ENCODE measurements at regions not wholly inside any gene's neighbourhood (a gene's known extent, or its start where the extent isn't known, plus 50 kb on each side); places are given as distances from the start of the nearest gene placed in this dataset.

- peaks cover 0 to 10% (median 0%) of the 10 kb centered on the region in 12 donors for H3K9me3 ChIP-seq
- H3K4me1 ChIP-seq: no peaks in the 10 kb centered on the region
- ATAC-seq: no peak
- 76 to 86% (median 81%) methylated on average over 4 of the region's 4 CpGs for WGBS, 4 donors
- no peaks in the 10 kb centered on the region for H3K27me3 ChIP-seq
- TF ChIP-seq CTCF (IDR thresholded peaks at IDR 0.05) (no peak), POLR2A (IDR thresholded peaks at IDR 0.05) (no peak)
- no peak for DNase-seq
- intact Hi-C loops (cut with DNase I): no loop called here
- H3K4me3 ChIP-seq: no peak overlapping the region
- no peaks in the 10 kb centered on the region for H3K36me3 ChIP-seq
- H3K27ac ChIP-seq: no peak overlapping the region
These were observed 248.0 kb downstream of the TMEM114 start for GRCh38 chr16:8342276-8342675.

- no peak overlapping the region for H3K4me3 ChIP-seq
- WGBS, 4 donors: 78 to 85% (median 81%) methylated on average over 5 of the region's 5 CpGs
- peaks cover 0 to 12% (median 0%) of the 10 kb centered on the region in 12 donors for H3K9me3 ChIP-seq
- H3K4me1 ChIP-seq: no peaks in the 10 kb centered on the region
- DNase-seq (no peak), ATAC-seq (no peak)
- no peaks in the 10 kb centered on the region for H3K36me3 ChIP-seq
- H3K27ac ChIP-seq: no peak overlapping the region
- no peak for TF ChIP-seq POLR2A (IDR thresholded peaks at IDR 0.05)
- TF ChIP-seq CTCF (IDR thresholded peaks at IDR 0.05): no peak
- intact Hi-C loops (cut with DNase I): no loop called here
- no peaks in the 10 kb centered on the region for H3K27me3 ChIP-seq
These were observed 259.6 kb downstream of the TMEM114 start for GRCh38 chr16:8330761-8331160.

GRCh38 chr16:8326232-8326631 lies 264.1 kb downstream of the TMEM114 start:
- Histone ChIP-seq H3K4me1 (no peaks in the 10 kb centered on the region), H3K9me3 (peaks cover 0 to 6% (median 0%) of the 10 kb centered on the region in 12 donors), H3K36me3 (no peaks in the 10 kb centered on the region), H3K27me3 (no peaks in the 10 kb centered on the region), H3K27ac (no peak overlapping the region), H3K4me3 (no peak overlapping the region)
- DNase-seq (no peak), ATAC-seq (no peak)
- intact Hi-C loops (cut with DNase I): no loop called here
- 82 to 88% (median 86%) methylated on average over 9 of the region's 9 CpGs for WGBS, 4 donors
- TF ChIP-seq CTCF (IDR thresholded peaks at IDR 0.05) (no peak), POLR2A (IDR thresholded peaks at IDR 0.05) (no peak)

- H3K27me3 ChIP-seq: no peaks in the 10 kb centered on the region
- H3K4me1 ChIP-seq: no peaks in the 10 kb centered on the region
- intact Hi-C loops (cut with DNase I): no loop called here
- H3K4me3 ChIP-seq: no peak overlapping the region
- TF ChIP-seq POLR2A (IDR thresholded peaks at IDR 0.05) (no peak), CTCF (IDR thresholded peaks at IDR 0.05) (no peak)
- H3K27ac ChIP-seq: no peak overlapping the region
- H3K36me3 ChIP-seq: no peaks in the 10 kb centered on the region
- WGBS, 4 donors: 94 to 97% (median 95%) methylated on average over 2 of the region's 2 CpGs
- ATAC-seq (no peak), DNase-seq (no peak)
- H3K9me3 ChIP-seq: peaks cover 0 to 6% (median 0%) of the 10 kb centered on the region in 12 donors
These were observed 267.2 kb downstream of the TMEM114 start for GRCh38 chr16:8323153-8323552.
